Astrocyte of the hippocampus (primary cell): ENCODE measurements at regions not wholly inside any gene's neighbourhood (a gene's known extent, or its start where the extent isn't known, plus 50 kb on each side); places are given as distances from the start of the nearest gene placed in this dataset.

Experiments used
- DNase-seq: peaks from one replicate; pipeline ENCODE4 v3.0.0; 2011; ENCODE audit warnings: low read depth, low spot score

DNA sequence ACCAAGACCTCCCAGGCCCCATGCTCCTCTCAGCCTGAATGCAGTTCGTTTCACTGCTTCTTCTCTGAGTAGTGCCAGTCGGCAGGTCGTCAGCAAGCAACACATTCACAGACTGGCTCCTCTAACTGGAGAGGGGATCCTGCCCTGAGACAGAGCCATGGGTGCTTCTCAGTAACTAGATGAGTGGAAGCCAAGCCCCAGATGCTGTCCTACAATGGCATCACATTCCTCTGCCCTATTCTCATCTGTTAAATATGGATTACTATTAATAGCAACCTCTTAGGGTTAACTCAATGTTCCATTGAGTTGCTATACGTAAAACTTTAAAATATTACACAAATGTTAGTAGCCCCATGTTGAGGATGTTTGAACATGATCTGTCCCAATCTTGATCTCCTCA is 84.2 kb upstream of the S1PR1 start:
- no peak for DNase-seq

DNA sequence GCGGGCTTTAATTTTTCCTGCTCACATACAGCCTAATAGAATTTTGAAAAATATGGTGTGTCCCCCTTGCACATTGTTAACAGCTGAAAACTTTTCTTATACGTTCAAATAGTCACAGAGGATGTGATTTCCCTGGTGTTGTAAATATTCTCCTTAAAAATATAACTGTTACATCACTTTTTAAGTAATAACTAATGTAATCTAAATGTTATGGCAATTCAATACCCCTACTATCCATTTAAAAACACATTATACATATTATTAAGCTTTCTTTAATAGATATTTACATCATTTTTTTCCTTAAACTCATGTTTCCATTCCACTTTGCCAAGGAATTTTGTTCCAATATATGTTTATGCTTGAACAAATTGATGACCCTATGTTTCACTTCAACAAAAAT is 85.5 kb upstream of the S1PR1 start:
- no peak for DNase-seq

DNA sequence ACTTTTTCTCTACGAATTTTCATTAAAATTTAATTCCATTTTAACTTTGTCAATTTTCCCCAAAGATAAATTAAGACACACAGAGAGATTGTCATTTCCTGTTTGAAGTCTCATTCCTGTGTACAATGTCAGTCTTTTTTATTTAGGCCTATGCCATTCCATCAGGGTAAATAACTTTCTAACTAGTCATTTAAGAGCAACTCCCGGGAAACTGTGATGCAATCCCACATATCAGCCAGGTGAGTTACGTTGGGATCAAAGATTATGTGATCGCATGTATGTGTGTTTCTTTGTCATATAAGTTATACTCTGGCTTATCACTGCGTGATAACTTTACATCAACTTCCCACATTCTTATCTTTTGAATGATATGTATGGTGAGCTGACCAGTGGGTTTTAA is 86.1 kb upstream of the S1PR1 start:
- DNase-seq, result peak; percentile 39

DNA sequence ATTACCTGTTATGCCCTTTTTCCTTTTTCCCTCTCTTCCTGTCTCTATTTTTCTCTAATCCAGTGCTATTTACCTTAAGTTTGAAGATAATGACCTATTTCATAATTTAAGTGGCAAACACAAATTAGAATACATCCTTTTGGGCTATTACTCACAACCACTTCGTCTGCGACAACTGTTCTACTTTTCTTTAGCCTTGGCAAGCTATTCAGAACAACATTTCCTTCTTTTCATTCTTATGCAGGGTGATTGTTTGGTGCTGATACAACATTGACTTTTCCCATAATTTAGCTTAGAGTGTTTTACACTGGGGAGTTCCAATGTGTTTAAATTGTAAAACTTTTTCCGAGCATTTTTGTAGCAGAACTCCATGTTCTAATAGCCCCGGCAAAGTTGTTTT is 86.6 kb upstream of the S1PR1 start:
- DNase-seq, result no peak

GRCh38 chr1:101148980-101149379 is 87.8 kb upstream of the S1PR1 start:
- peak; percentile 68 for DNase-seq

DNA sequence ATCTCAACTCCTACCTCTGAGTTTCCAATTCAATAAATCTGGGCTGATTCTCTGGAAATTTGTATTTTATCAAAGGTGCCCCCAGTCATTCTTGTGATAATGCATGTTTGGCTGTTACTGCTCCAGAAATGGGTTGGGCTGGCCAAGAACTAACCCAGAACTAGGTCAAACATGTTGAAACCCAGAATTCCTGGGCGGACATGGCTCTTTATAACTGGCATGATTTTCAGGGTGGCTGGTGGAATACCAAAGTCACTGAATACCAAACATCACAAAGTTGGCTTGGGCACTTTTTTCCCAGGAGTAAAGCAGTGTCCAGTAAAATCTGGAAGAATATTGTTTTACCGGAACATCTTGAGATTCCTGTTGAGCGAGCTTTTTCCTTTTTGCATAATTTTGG is 89.4 kb upstream of the S1PR1 start:
- no peak for DNase-seq

DNA sequence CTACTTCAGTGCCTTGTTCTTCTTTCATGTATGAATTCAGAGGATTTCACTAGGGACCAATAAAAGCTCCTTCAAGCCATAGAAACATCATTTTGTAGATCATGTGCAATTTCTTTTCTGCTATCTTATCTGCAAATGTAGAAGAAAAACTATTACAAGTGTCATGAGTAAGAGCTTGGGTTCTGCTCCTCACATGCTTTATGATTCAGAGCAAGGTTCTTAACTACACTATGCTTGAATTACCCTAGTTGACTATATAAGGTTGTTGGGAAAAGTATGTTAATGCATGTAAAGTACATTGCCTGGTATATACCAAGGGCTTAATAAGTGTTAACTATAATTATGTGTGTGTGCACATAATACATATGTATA is 91.4 kb upstream of the S1PR1 start:
- no peak for DNase-seq

- no peak for DNase-seq
Observed at GRCh38 chr1:101144671-101145448, 92.0 kb upstream of the S1PR1 start.

GRCh38 chr1:101142244-101142643 is 94.6 kb upstream of the S1PR1 start:
- no peak for DNase-seq

DNA sequence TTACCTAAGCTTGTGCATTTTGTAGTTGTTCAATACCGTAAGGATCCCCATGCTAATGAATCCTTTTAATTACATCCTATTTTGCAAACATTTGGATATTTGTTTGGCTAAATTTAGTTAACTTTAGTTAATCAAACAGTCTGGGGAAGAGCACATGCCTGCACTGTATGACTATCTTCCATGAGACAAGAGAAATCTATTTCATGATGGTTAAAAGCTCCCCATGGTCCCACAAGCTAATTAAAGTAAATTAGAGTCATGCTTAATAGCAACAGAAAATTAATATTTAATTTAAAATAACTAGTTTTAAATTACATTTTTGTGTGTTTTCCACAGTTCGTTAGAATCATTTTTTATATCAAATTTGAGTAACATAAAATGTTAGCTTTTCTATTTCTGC is 95.4 kb upstream of the S1PR1 start:
- DNase-seq, result no peak

- no peak for DNase-seq
Observed at GRCh38 chr1:101139821-101140718, 96.7 kb upstream of the S1PR1 start.

GRCh38 chr1:101139130-101139529 is 97.7 kb upstream of the S1PR1 start:
- DNase-seq, result no peak

GRCh38 chr1:101137144-101138126 is 99.4 kb upstream of the S1PR1 start:
- peak; percentile 76 for DNase-seq

DNA sequence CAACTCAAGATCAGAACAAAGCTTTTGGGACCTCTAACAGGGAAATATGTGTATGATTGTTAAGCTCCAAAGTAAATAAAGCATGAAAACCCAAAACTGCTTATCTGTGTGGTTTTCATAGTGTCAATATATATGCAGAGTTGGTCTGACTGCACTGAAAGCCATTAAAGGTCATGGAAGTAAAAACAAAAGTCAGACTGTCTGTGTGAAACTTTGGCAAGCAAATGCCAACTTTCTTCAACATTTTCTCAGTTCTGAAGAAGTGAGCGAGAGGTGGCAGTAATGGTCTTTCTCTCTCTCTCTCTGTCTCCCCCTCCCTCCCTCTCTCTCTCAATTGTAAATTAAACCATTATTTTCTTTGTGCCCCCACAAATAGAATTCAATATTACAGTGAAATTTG is 100.1 kb upstream of the S1PR1 start:
- DNase-seq, result peak; percentile 53

DNA sequence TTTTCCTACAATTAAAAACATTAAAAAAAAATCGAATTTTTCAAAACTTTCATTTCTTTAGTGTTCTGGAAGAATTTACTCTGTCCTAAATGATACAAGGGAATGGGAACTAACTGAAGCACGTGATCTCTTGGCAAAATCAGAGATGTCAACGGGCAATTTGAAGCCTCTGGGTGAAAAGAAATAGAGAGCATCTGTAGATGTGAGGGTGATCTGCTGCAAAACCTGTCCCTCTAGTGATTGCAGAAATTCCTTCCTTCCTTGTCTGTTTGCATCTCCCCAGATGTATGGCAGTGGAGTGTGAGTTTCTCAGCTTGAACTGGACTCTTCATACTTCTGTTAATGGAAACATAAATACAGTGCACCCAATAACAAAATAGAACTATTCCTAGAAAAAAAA is 100.5 kb upstream of the S1PR1 start:
- no peak for DNase-seq

DNA sequence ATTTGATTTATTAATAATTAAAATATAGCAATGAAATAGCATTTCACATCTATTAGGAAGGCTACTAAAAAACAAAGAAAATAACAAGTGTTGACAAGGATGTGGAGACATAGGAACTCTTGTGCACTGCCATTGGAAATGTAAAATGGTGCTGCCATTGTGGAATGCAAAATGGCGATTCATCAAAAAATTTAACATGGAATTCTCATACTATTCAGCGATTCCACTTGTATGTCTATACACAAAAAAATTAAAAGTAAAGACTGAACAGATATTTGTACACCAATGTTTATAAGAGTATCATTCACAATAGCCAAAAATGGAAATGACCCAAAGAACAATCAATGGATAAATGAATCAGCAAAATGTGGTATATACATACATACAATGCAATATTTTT is 101.3 kb upstream of the S1PR1 start:
- DNase-seq, result no peak

DNA sequence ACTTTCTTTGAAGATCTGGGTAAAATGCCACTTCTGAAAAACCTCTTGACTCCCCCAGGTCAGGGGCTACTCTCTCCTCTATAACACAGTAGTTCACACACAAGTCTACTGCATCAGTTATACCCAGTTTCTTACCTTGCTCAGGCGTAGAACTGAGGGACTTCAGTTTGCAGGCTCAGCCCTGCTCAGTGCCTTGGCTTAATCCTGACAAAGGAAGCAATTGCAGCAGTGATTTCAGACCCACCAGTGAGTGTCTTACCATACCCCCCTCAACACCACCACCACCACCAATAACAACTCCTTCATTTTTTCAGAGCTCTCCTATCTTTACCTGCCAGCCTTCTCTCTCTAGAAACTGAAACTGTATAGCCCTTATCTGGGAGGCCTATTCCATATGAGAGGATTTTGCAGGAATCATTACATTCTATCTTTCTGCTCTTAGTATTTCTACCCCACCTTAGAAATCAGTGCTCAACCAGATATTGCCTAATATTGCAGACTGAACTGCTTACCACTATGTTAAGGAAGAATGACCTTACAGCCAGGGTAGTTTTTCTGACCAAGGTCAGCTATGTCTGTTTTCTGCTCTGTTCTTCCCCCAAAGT is 105.5 kb upstream of the S1PR1 start:
- DNase-seq, result no peak

- DNase-seq, result peak; percentile 33
Observed at GRCh38 chr1:101130673-101131072, 105.1 kb upstream of the DPH5 start.

- DNase-seq, result no peak
Observed at GRCh38 chr1:101128846-101129245, 103.3 kb upstream of the DPH5 start.

DNA sequence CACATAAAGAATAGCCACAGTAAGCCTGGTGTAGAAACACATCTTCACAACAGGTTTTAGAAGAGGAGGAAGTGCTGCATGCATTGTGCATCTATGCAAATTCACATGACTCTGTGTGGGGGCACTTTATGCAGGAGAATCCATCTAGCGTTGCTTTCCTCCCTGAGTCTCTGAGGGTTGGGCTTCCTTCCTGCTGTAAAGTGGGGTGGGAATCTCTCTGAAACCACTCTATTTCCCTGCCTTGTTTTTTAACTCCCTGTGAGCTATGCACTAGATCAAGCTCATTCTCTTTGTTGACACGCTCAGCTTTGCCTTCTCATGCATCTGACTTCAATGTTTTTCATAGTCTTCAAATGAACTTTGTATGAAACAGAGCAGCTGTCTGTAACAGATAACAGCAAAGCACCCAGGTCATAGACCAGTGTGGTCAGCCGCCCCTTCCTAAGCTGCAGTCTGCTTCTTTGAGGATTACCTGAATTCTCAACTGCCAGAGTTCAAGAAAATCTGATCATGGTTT is 102.7 kb upstream of the DPH5 start:
- no peak for DNase-seq

DNA sequence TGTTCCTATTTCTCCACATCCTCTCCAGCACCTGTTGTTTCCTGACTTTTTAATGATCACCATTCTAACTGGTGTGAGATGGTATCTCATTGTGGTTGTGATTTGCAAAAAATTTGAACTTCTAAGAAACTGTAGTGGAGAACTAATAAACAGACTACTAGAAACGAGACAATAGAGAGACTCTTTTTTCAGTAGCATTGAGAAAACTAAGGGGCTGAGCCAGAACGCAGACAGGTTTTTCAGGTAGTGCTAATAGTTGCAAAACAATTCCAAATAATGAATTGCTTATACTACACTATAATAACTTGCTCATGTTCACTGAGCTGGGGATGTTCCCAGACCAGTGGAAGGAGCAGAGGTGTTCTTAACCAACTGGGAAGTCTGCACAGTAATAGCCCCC is 98.8 kb upstream of the DPH5 start:
- no peak for DNase-seq
